ENCODE measurements at regions not wholly inside any gene's neighbourhood (a gene's known extent, or its start where the extent isn't known, plus 50 kb on each side); places are given as distances from the start of the nearest gene placed in this dataset.

DNA sequence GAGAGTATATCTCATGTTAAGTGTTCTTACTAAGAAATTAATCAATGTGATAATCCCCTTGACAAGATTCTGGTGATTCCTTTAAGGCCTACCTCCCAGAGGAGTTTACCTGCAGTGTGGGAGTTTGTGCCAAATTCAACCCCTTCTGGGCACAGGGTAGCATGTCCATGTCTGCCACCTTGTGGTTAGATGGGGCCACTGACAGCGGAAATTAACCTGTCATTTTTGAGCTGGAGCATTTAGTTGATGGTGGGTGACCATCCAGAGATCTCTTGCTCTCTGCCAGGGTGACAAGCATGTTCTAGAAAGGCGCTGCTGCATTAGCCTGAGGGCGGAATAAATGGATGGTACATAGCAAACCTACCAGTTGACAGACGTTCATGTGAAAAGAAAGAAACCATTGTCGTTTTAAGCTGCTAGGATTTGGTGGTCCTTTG lies 132.2 kb downstream of the FBXO4 start:
- H3K9me3 ChIP-seq (ENCODE audit: low read depth) = no peaks in the 10 kb centered on the region
- H3K27ac ChIP-seq = no peak overlapping the region
- no peaks in the 10 kb centered on the region for H3K4me1 ChIP-seq (ENCODE audit: low read depth)
- no peaks in the 10 kb centered on the region for H3K27me3 ChIP-seq
- peak; percentile 30 to 60 for DNase-seq (ENCODE audit: low read depth in 1 of 2, low spot score in 1 of 2)
- H3K36me3 ChIP-seq = no peaks in the 10 kb centered on the region
- H3K4me3 ChIP-seq = no peak overlapping the region
- TF ChIP-seq, protein P1, sequence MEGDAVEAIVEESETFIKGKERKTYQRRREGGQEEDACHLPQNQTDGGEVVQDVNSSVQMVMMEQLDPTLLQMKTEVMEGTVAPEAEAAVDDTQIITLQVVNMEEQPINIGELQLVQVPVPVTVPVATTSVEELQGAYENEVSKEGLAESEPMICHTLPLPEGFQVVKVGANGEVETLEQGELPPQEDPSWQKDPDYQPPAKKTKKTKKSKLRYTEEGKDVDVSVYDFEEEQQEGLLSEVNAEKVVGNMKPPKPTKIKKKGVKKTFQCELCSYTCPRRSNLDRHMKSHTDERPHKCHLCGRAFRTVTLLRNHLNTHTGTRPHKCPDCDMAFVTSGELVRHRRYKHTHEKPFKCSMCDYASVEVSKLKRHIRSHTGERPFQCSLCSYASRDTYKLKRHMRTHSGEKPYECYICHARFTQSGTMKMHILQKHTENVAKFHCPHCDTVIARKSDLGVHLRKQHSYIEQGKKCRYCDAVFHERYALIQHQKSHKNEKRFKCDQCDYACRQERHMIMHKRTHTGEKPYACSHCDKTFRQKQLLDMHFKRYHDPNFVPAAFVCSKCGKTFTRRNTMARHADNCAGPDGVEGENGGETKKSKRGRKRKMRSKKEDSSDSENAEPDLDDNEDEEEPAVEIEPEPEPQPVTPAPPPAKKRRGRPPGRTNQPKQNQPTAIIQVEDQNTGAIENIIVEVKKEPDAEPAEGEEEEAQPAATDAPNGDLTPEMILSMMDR (IDR thresholded peaks at IDR 0.05; ENCODE audit: low read depth, low read length) = peak; percentile 69

DNA sequence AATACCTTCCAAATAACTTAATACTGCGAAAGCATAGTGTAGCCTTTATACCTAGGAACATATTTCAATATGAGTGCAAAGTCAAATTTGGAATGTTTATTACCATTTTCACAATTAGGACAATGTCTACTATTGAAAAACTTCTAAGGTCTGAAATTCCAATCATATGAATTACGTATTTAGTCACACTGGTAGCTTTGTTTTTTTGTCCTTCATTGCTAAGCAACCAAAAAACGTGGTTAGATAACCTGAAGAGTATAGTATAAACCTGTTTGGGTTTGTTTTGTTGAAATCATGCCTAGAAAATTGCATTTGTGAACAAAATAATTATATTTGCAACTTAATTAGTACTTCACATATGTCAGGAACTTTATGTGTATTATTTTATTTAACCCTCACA lies 134.2 kb downstream of the FBXO4 start:
- H3K9me3 ChIP-seq (ENCODE audit: low read depth) = no peaks in the 10 kb centered on the region
- TF ChIP-seq, protein P1 (IDR thresholded peaks at IDR 0.05; ENCODE audit: low read depth, low read length) = no peak
- H3K36me3 ChIP-seq = no peaks in the 10 kb centered on the region
- no peaks in the 10 kb centered on the region for H3K27me3 ChIP-seq
- no peak for DNase-seq (ENCODE audit: low read depth in 1 of 2, low spot score in 1 of 2)
- H3K4me1 ChIP-seq (ENCODE audit: low read depth) = no peaks in the 10 kb centered on the region
- no peak overlapping the region for H3K4me3 ChIP-seq
- no peak overlapping the region for H3K27ac ChIP-seq

DNA sequence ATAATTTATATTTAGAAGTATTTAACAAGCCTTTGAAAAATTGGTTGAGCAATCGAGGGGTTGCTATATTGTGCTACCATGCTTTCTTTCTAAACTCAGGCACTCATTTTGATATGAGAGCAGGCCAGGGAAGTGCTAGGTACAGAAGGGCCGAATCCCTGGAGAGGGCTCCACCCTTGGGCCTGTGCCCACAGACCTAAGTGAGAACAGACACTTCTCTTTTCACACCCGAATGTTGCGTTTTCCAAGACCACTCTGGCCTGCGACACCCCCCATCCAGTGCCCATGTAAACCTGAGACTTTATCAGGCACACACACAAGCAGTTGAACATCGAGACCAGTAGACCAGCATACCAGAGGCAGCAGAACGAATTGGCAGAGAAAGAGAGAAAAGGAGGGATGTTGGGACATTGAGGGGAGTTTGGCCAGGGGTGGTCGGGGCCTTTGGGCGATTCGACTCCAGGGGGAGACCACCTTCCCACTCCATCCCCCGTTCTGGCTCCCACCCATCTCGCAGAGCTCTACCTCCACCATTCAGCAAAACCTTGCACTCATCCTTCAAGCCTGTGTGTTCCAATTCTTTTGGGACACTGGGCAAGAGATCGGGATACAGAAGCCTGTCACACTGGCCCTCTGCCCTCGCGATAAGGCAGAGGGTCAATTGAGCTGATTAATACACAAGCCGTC lies 134.8 kb downstream of the FBXO4 start:
- H3K9me3 ChIP-seq (ENCODE audit: low read depth) = no peaks in the 10 kb centered on the region
- TF ChIP-seq, protein P1 (IDR thresholded peaks at IDR 0.05; ENCODE audit: low read depth, low read length) = no peak
- no peak overlapping the region for H3K4me3 ChIP-seq
- no peak overlapping the region for H3K27ac ChIP-seq
- H3K27me3 ChIP-seq = no peaks in the 10 kb centered on the region
- no peaks in the 10 kb centered on the region for H3K4me1 ChIP-seq (ENCODE audit: low read depth)
- DNase-seq (ENCODE audit: low read depth in 1 of 2, low spot score in 1 of 2) = no peak
- H3K36me3 ChIP-seq = no peaks in the 10 kb centered on the region

DNA sequence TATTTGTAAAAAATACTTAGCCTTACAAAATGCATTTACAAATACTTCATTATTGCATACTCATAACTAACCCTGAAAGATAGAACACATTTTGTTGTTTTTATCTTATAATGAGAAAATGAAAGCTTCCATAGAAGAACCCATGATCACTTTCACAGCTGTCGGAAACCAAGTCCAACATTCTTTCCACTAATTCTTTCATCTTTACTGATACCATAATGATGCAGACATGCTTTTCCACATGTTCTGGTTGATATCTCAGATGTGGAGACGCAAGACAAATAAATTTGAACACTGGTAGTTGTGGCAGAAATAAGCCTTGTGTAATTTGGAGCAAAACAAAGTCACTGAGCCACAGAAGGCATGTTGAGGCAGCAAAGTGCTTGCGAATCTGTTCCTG lies 136.0 kb downstream of the FBXO4 start:
- no peak for DNase-seq (ENCODE audit: low read depth in 1 of 2, low spot score in 1 of 2)
- H3K27me3 ChIP-seq = no peaks in the 10 kb centered on the region
- H3K27ac ChIP-seq = no peak overlapping the region
- TF ChIP-seq, protein P1 (IDR thresholded peaks at IDR 0.05; ENCODE audit: low read depth, low read length) = no peak
- no peaks in the 10 kb centered on the region for H3K4me1 ChIP-seq (ENCODE audit: low read depth)
- H3K36me3 ChIP-seq = no peaks in the 10 kb centered on the region
- H3K4me3 ChIP-seq = no peak overlapping the region
- H3K9me3 ChIP-seq (ENCODE audit: low read depth) = no peaks in the 10 kb centered on the region

DNA sequence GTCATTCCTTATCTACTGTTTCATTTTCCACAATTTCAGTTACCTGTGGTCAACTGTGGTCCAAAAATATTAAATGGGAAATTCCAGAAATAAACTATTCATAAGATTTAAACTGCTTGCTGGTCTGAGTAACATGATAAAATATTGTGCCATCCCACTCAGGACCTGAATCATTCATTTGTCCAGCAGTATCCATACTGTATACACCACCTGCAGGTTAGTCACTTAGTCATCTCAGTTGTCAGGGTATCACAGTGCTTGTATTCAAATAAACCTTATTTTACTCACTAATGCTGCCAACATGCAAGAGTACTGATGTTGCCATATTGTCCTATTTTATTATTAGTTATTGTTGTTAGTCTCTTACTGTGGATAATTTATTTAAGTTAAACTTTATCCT lies 139.7 kb downstream of the FBXO4 start:
- H3K4me3 ChIP-seq = no peak overlapping the region
- no peaks in the 10 kb centered on the region for H3K27me3 ChIP-seq
- no peak overlapping the region for H3K27ac ChIP-seq
- H3K4me1 ChIP-seq (ENCODE audit: low read depth) = no peaks in the 10 kb centered on the region
- H3K9me3 ChIP-seq (ENCODE audit: low read depth) = no peaks in the 10 kb centered on the region
- DNase-seq (ENCODE audit: low read depth in 1 of 2, low spot score in 1 of 2) = no peak
- TF ChIP-seq, protein P1 (IDR thresholded peaks at IDR 0.05; ENCODE audit: low read depth, low read length) = no peak
- H3K36me3 ChIP-seq = no peaks in the 10 kb centered on the region
